Type B pancreatic cell (in vitro differentiated cells): ENCODE measurements at regions not wholly inside any gene's neighbourhood (a gene's known extent, or its start where the extent isn't known, plus 50 kb on each side); places are given as distances from the start of the nearest gene placed in this dataset.

ENCODE experiments used
- DNase-seq: peaks from one replicate; pipeline ENCODE4 v3.0.0; 2021; ENCODE audit warnings: mixed read lengths; ENCODE audit not compliant: unreplicated experiment; ENCODE audit errors: extremely low spot score
- H3K27ac Mint-ChIP-seq: 2 replicates; pipeline ENCODE4 v1.8.0; 2021; ENCODE audit warnings: mild to moderate bottlenecking, mixed read lengths
- H3K27me3 Mint-ChIP-seq: 2 replicates; pipeline ENCODE4 v1.8.0; 2021; ENCODE audit warnings: mixed read lengths
- H3K36me3 Mint-ChIP-seq: 2 replicates; pipeline ENCODE4 v1.8.0; 2021; ENCODE audit warnings: mixed read lengths
- H3K4me1 Mint-ChIP-seq: one replicate; pipeline ENCODE4 v1.8.0; 2021; ENCODE audit warnings: mixed read lengths; ENCODE audit not compliant: unreplicated experiment
- H3K4me3 Mint-ChIP-seq: 2 replicates; pipeline ENCODE4 v1.8.0; 2021; ENCODE audit warnings: mild to moderate bottlenecking, mixed read lengths
- H3K9me3 Mint-ChIP-seq: 2 replicates; pipeline ENCODE4 v1.8.0; 2021; ENCODE audit warnings: mixed read lengths
- CTCF ChIP-seq: fragments of 200-600 bp; sonication (generic); conservative IDR thresholded peaks from 2 replicates; pipeline ENCODE4 v1.5.0; 2021; ENCODE audit warnings: antibody characterized with exemption, mild to moderate bottlenecking

- DNase-seq = no peak
- no peak overlapping the region for H3K4me3 Mint-ChIP-seq
Observed at GRCh38 chr6:91697010-91697695, 1110.3 kb upstream of the MAP3K7 start.

GRCh38 chr6:91695221-91695620 lies 1108.3 kb upstream of the MAP3K7 start:
- H3K4me3 Mint-ChIP-seq = no peak overlapping the region
- H3K9me3 Mint-ChIP-seq = no peaks in the 10 kb centered on the region
- no peaks in the 10 kb centered on the region for H3K36me3 Mint-ChIP-seq
- no peaks in the 10 kb centered on the region for H3K4me1 Mint-ChIP-seq
- DNase-seq = no peak
- H3K27me3 Mint-ChIP-seq = peaks cover 5% of the 10 kb centered on the region
- no peak for TF ChIP-seq CTCF
- H3K27ac Mint-ChIP-seq = no peak overlapping the region

More at GRCh38 chr6:91697010-91697695, 1110.3 kb upstream of the MAP3K7 start:
- no peaks in the 10 kb centered on the region for H3K36me3 Mint-ChIP-seq
- no peaks in the 10 kb centered on the region for H3K4me1 Mint-ChIP-seq
- peaks cover 5% of the 10 kb centered on the region for H3K27me3 Mint-ChIP-seq
- peaks cover 4% of the 10 kb centered on the region for H3K9me3 Mint-ChIP-seq
- no peak overlapping the region for H3K27ac Mint-ChIP-seq
- TF ChIP-seq CTCF = no peak

GRCh38 chr6:91694016-91694654 lies 1107.3 kb upstream of the MAP3K7 start:
- H3K9me3 Mint-ChIP-seq = no peaks in the 10 kb centered on the region
- H3K36me3 Mint-ChIP-seq = no peaks in the 10 kb centered on the region
- peaks cover 5% of the 10 kb centered on the region for H3K27me3 Mint-ChIP-seq
- no peak overlapping the region for H3K27ac Mint-ChIP-seq
- H3K4me1 Mint-ChIP-seq = no peaks in the 10 kb centered on the region
- no peak for DNase-seq
- TF ChIP-seq CTCF = no peak
- H3K4me3 Mint-ChIP-seq = no peak overlapping the region

- no peaks in the 10 kb centered on the region for H3K36me3 Mint-ChIP-seq
- H3K9me3 Mint-ChIP-seq = no peaks in the 10 kb centered on the region
- DNase-seq = no peak
- TF ChIP-seq CTCF = no peak
- H3K4me1 Mint-ChIP-seq = no peaks in the 10 kb centered on the region
- H3K4me3 Mint-ChIP-seq = no peak overlapping the region
- H3K27me3 Mint-ChIP-seq = peaks cover 5% of the 10 kb centered on the region
- no peak overlapping the region for H3K27ac Mint-ChIP-seq
Observed at GRCh38 chr6:91691449-91691848, 1104.6 kb upstream of the MAP3K7 start.

- H3K4me3 Mint-ChIP-seq = no peak overlapping the region
- no peaks in the 10 kb centered on the region for H3K36me3 Mint-ChIP-seq
- H3K27ac Mint-ChIP-seq = no peak overlapping the region
- peaks cover 18% of the 10 kb centered on the region for H3K27me3 Mint-ChIP-seq
- no peaks in the 10 kb centered on the region for H3K9me3 Mint-ChIP-seq
- TF ChIP-seq CTCF = no peak
- DNase-seq = no peak
- peaks cover 10% of the 10 kb centered on the region for H3K4me1 Mint-ChIP-seq
Observed at GRCh38 chr6:91683240-91683639, 1096.4 kb upstream of the MAP3K7 start.
